ENCODE measurements at regions not wholly inside any gene's neighbourhood (a gene's known extent, or its start where the extent isn't known, plus 50 kb on each side); places are given as distances from the start of the nearest gene placed in this dataset.

GRCh38 chr14:50038398-50039119 lies 77.8 kb downstream of the VCPKMT start:
- TF ChIP-seq, protein P1, sequence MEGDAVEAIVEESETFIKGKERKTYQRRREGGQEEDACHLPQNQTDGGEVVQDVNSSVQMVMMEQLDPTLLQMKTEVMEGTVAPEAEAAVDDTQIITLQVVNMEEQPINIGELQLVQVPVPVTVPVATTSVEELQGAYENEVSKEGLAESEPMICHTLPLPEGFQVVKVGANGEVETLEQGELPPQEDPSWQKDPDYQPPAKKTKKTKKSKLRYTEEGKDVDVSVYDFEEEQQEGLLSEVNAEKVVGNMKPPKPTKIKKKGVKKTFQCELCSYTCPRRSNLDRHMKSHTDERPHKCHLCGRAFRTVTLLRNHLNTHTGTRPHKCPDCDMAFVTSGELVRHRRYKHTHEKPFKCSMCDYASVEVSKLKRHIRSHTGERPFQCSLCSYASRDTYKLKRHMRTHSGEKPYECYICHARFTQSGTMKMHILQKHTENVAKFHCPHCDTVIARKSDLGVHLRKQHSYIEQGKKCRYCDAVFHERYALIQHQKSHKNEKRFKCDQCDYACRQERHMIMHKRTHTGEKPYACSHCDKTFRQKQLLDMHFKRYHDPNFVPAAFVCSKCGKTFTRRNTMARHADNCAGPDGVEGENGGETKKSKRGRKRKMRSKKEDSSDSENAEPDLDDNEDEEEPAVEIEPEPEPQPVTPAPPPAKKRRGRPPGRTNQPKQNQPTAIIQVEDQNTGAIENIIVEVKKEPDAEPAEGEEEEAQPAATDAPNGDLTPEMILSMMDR (IDR thresholded peaks at IDR 0.05): no peak
- no peak for TF ChIP-seq POLR2A (IDR thresholded peaks at IDR 0.05)
- Histone ChIP-seq H3K9me3 (no peaks in the 10 kb centered on the region), H3K27me3 (no peaks in the 10 kb centered on the region), H3K4me3 (no peak overlapping the region), H3K27ac (peak overlapping the region in 1 of 4 donors; percentile 50), H3K4me1 (peaks cover 10% of the 10 kb centered on the region), H3K36me3 (replicated peaks in 1 of 2; ENCODE audit: insufficient read depth in 1 of 2, low read depth in 2 of 2) (no peaks in the 10 kb centered on the region)
- ATAC-seq (peak; percentile 26), DNase-seq (peak in 1 of 4 donors; percentile 66)
- intact Hi-C loops (cut with DNase I): no loop called here
- WGBS, 2 donors: 74 to 91% methylated on average over 4 of the region's 4 CpGs

DNA sequence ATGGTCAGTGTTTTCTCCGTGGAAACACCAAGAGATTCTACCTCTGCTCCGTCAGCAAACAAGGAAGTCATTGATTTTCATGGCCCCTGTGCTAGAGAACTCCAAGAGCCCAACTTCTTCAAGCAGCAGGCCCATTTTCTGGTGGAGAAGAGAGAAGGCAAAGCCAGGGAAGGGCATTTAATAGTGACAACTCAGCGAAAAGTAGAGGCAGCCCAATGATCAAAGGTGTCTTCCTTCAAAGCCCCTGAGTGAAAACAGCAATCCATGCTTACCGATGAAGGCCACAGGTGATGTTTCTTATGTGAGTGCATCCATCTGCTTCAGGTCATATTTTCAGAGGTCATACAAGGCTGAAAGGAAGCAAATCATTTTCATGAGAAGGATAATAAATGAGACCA lies 77.3 kb downstream of the VCPKMT start:
- TF ChIP-seq, protein P1 (IDR thresholded peaks at IDR 0.05): no peak
- no peak for TF ChIP-seq POLR2A (IDR thresholded peaks at IDR 0.05)
- no peaks in the 10 kb centered on the region for H3K36me3 ChIP-seq (replicated peaks in 1 of 2; ENCODE audit: insufficient read depth in 1 of 2, low read depth in 2 of 2)
- no peak overlapping the region for H3K4me3 ChIP-seq
- H3K4me1 ChIP-seq: peaks cover 15% of the 10 kb centered on the region
- peak overlapping the region in 1 of 4 donors; percentile 47 for H3K27ac ChIP-seq
- no peaks in the 10 kb centered on the region for H3K27me3 ChIP-seq
- DNase-seq: no peak
- H3K9me3 ChIP-seq: no peaks in the 10 kb centered on the region
- intact Hi-C loops (cut with DNase I): no loop called here
- 74 to 76% methylated on average over 4 of the region's 4 CpGs for WGBS, 2 donors
- no peak for ATAC-seq

- Histone ChIP-seq H3K9me3 (no peaks in the 10 kb centered on the region), H3K4me1 (peaks cover 21% of the 10 kb centered on the region), H3K27me3 (no peaks in the 10 kb centered on the region), H3K27ac (peak overlapping the region in 2 of 4 donors; percentile 11 to 47), H3K4me3 (no peak overlapping the region), H3K36me3 (replicated peaks in 1 of 2; ENCODE audit: insufficient read depth in 1 of 2, low read depth in 2 of 2) (no peaks in the 10 kb centered on the region)
- WGBS, 2 donors: 75 to 95% methylated on average over 6 to 9 of the region's 9 CpGs
- TF ChIP-seq POLR2A (IDR thresholded peaks at IDR 0.05): no peak
- TF ChIP-seq, protein P1 (IDR thresholded peaks at IDR 0.05): no peak
- DNase-seq (peak in 2 of 4 donors; percentile 16 to 68), ATAC-seq (no peak)
- intact Hi-C loops (cut with DNase I): no loop called here
Measured at GRCh38 chr14:50039734-50040400, 76.5 kb downstream of the VCPKMT start.

DNA sequence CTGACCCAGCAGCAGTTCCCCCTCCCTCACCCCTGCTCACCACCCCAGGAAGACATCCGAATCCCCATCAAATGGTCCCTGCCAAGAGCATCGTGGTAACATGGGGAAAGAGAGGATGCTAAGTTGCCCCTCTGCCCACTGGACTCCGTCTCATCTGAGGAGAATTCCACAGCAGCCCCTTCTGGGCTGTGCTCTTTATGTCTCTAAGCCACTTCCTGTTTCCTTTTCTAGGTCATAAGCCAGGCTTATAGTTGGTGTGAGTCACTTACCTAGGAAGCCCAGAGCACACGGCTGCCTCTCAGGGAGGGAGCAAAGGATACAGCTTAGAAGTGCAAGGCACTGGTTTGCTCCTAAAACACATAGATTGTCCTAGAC lies 76.0 kb downstream of the VCPKMT start:
- no peaks in the 10 kb centered on the region for H3K36me3 ChIP-seq (replicated peaks in 1 of 2; ENCODE audit: insufficient read depth in 1 of 2, low read depth in 2 of 2)
- DNase-seq: peak in 1 of 4 donors; percentile 25
- peak overlapping the region in 2 of 4 donors; percentile 11 to 47 for H3K27ac ChIP-seq
- intact Hi-C loops (cut with DNase I): no loop called here
- H3K4me3 ChIP-seq: no peak overlapping the region
- H3K27me3 ChIP-seq: no peaks in the 10 kb centered on the region
- TF ChIP-seq, protein P1 (IDR thresholded peaks at IDR 0.05): no peak
- TF ChIP-seq POLR2A (IDR thresholded peaks at IDR 0.05): peak in 1 of 3 donors; percentile 11
- ATAC-seq: no peak
- peaks cover 23% of the 10 kb centered on the region for H3K4me1 ChIP-seq
- no peaks in the 10 kb centered on the region for H3K9me3 ChIP-seq
- WGBS, 2 donors: 71 to 76% methylated on average over 4 of the region's 4 CpGs

All from body of pancreas (tissue), 4 donors.